Activated CD4-positive, alpha-beta memory T cell treated with anti-CD3 and anti-CD28 coated beads, Interleukin-2, amount 10 ng/mL, durations not matched to agents 7 days and 5 days (primary cell): ENCODE measurements at regions not wholly inside any gene's neighbourhood (a gene's known extent, or its start where the extent isn't known, plus 50 kb on each side); places are given as distances from the start of the nearest gene placed in this dataset.
"Not testable (repeated sequence)": the region's sequence is repeated elsewhere in the genome, so short reads cannot be mapped to it uniquely, and the experiment has no call there.

ENCODE experiments used
- CTCF ChIA-PET: fragments of 350-600 bp; sonication (Branson Sonifier 250); formaldehyde crosslinking; loops from one replicate; lab custom pipeline; 2021; ENCODE audit warnings: antibody characterized with exemption, inconsistent platforms; lab: Charles Lee
- POLR2A ChIA-PET: fragments of 350-600 bp; sonication (Branson Sonifier 250); formaldehyde crosslinking; loops from one replicate; lab custom pipeline; 2021; ENCODE audit warnings: antibody characterized with exemption; lab: Charles Lee
- DNase-seq: peaks from one replicate; pipeline ENCODE4 v3.0.0-alpha.2; 2020
- H3K27ac Mint-ChIP-seq: one replicate; pipeline ENCODE4 v1.8.0; 2021; ENCODE audit warnings: mild to moderate bottlenecking, mixed read lengths
- H3K27me3 Mint-ChIP-seq: one replicate; pipeline ENCODE4 v1.8.0; 2021; ENCODE audit warnings: mixed read lengths
- H3K36me3 Mint-ChIP-seq: one replicate; pipeline ENCODE4 v1.8.0; 2021; ENCODE audit warnings: low read depth, mixed read lengths
- H3K4me1 Mint-ChIP-seq: one replicate; pipeline ENCODE4 v1.8.0; 2021; ENCODE audit warnings: mixed read lengths
- H3K4me3 Mint-ChIP-seq: one replicate; pipeline ENCODE4 v1.8.0; 2021; ENCODE audit warnings: mild to moderate bottlenecking, mixed read lengths
- H3K9me3 Mint-ChIP-seq: one replicate; pipeline ENCODE4 v1.8.0; 2021; ENCODE audit warnings: mixed read lengths

DNA sequence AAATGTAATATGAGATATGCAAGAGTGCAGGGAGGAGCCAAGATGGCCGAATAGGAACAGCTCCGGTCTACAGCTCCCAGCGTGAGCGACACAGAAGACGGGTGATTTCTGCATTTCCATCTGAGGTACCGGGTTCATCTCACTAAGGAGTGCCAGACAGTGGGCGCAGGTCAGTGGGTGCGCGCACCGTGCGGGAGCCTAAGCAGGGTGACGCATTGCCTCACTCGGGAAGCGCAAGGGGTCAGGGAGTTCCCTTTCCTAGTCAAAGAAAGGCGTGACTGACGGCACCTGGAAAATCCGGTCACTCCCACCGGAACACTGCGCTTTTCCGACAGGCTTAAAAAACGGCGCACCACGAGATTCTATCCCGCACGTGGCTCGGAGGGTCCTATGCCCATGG lies 359.2 kb upstream of the TYRP1 start:
- H3K27me3 Mint-ChIP-seq, CTCF ChIA-PET, H3K4me3 Mint-ChIP-seq, H3K27ac Mint-ChIP-seq, H3K36me3 Mint-ChIP-seq, H3K9me3 Mint-ChIP-seq, H3K4me1 Mint-ChIP-seq, DNase-seq, POLR2A ChIA-PET: not testable (repeated sequence)

DNA sequence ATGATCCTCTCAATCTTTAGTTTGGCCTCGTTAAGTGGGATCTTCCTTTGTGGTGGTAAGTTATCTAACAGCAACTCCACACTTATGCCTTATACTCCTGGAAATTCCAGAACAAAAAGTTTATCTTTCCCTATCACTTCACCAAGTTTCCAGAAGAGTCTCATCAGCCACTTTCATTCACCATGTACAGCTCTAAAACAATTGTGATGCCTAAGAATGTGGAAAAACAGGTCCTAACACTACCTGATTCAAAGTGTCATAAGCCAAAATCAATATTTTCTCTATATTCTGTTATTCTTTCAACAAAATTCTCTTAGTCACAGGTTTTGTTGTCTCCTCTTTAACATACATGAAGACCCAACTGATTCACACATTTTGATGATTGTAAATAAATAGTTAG lies 342.4 kb upstream of the TYRP1 start:
- no peak for DNase-seq
- Mint-ChIP-seq H3K36me3 (no peaks in the 10 kb centered on the region), H3K27ac (no peak overlapping the region), H3K4me1 (no peaks in the 10 kb centered on the region), H3K9me3 (peaks cover 16% of the 10 kb centered on the region), H3K27me3 (no peaks in the 10 kb centered on the region), H3K4me3 (no peak overlapping the region)
- ChIA-PET POLR2A (no interaction called here), CTCF (no interaction called here)

DNA sequence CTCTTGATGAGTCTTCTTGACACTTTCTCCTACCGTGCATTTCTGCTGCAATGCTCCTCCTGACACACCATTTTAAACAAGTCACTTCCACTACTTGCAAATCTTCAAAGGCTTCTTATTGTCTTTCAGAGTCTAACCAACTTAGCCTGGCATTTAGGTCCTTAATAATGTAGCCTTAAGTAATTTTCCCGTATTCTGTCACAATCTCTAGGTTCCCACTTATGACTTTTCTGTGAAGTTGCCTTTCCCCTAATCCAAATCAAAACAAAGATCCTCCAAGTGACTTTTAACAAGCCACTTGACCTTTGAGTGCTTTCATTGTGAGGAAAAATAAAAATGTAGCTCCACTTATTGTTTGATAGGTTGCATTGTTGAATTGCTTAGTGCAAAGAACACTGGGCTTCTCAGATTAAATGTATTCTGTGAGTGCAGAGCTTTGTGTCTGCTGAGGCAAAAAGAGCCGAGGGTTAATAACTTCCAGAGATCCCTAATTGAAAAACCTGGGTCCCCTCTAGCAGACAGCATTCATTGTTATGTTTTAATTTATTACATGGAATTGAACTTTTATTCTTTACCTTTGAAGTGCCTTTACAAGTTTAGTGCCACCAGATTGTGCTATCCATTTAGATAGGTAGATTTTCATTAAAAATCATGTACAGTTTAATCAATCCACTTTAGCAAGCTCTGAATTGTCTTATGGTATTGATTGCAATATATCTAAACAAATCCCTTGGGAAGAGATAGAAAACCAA lies 341.7 kb upstream of the TYRP1 start:
- Mint-ChIP-seq H3K4me3 (no peak overlapping the region), H3K27ac (no peak overlapping the region), H3K9me3 (peaks cover 16% of the 10 kb centered on the region), H3K4me1 (no peaks in the 10 kb centered on the region), H3K27me3 (no peaks in the 10 kb centered on the region), H3K36me3 (no peaks in the 10 kb centered on the region)
- ChIA-PET POLR2A (no interaction called here), CTCF (no interaction called here)
- DNase-seq = no peak

DNA sequence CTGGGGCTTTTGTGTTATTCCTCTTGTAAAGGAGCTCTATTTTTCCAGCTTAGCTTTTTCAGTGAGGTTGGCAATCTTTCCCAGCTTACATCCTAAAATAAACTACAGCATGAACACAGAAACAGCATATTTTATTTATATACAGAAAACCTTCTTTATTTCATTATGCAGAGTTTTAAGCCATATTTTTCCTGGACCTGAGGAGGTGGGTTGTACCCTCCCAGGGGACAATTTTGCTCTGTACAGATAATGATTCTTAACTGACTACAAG lies 341.2 kb upstream of the TYRP1 start:
- no peaks in the 10 kb centered on the region for H3K27me3 Mint-ChIP-seq
- ChIA-PET CTCF (no interaction called here), POLR2A (no interaction called here)
- peaks cover 16% of the 10 kb centered on the region for H3K9me3 Mint-ChIP-seq
- H3K4me3 Mint-ChIP-seq = no peak overlapping the region
- H3K36me3 Mint-ChIP-seq = no peaks in the 10 kb centered on the region
- H3K4me1 Mint-ChIP-seq = no peaks in the 10 kb centered on the region
- H3K27ac Mint-ChIP-seq = no peak overlapping the region
- DNase-seq = no peak

DNA sequence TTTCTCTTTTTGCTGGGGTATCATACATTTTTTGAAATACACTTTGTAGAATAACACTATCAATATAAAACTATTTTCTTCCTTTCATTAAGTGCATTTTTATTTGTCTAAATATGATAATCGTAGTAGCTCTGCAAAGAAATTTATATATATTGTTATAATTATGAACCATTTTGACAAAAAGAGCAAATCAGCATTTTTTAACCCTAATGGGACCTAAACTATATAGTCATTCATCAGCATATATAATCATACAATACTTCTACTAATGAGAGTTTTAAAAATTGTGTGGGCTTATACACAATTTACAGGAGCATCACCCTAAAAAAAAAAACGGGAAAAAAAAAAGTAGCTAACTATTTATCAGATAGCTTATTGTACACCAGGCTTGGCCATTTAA lies 329.7 kb upstream of the TYRP1 start:
- ChIA-PET POLR2A (no interaction called here), CTCF (no interaction called here)
- DNase-seq = no peak
- H3K9me3 Mint-ChIP-seq = peaks cover 7% of the 10 kb centered on the region
- no peaks in the 10 kb centered on the region for H3K36me3 Mint-ChIP-seq
- no peak overlapping the region for H3K27ac Mint-ChIP-seq
- H3K4me3 Mint-ChIP-seq = no peak overlapping the region
- H3K27me3 Mint-ChIP-seq = no peaks in the 10 kb centered on the region
- no peaks in the 10 kb centered on the region for H3K4me1 Mint-ChIP-seq

DNA sequence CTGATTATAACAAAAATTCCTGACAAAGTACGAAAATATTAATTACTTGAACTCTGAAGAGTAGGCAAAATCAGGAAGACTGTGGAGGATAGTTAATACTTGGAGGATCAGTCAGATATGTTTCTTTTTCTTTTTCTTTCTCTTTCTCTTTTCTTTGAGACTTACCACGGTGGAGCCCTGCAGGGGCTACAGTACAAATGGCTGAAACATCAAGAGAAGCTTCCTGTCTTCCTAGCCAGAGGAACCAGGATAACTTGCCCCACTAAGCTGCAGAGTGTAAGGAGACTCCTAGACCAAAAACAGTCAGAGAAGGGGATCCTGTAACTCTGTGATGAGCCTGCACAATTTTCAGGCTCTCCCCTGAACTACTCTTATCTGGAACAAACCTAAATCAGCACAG lies 324.6 kb upstream of the TYRP1 start:
- no peak for DNase-seq
- Mint-ChIP-seq H3K4me1 (no peaks in the 10 kb centered on the region), H3K27ac (no peak overlapping the region), H3K4me3 (no peak overlapping the region), H3K36me3 (no peaks in the 10 kb centered on the region), H3K9me3 (peaks cover 10% of the 10 kb centered on the region), H3K27me3 (no peaks in the 10 kb centered on the region)
- CTCF ChIA-PET = no interaction called here
- POLR2A ChIA-PET = no interaction called here

DNA sequence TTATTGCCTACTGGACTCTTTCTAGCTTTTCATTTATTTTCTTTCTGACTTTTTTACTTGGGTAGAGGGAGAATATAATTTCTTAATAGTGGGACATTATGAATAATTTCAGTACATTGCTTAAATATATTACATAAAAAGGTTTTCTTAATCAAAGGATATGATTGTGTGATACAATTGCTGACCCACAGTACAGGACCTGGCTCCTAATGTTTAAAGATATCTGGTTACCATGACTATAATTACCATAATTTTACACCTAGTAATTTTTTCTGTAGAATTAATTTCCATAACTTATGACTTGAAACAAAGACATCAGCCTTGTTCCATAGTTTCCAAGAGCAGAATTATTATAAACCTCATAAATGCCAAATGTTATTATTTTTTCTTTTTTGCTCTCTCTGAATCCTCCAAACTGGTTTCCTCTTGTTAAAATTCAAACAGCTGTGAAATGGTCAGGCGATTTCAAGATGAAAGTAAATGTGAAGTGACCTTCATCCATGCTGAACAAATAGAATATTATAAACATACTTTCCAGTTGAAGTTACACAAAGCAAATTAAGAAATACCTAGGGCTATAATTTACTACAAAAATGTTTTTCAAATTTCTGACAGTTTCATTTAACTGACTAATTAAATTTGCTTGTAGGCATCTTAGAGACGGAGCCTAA lies 301.2 kb upstream of the TYRP1 start:
- DNase-seq = no peak
- no peaks in the 10 kb centered on the region for H3K4me1 Mint-ChIP-seq
- no peak overlapping the region for H3K4me3 Mint-ChIP-seq
- ChIA-PET POLR2A (no interaction called here), CTCF (no interaction called here)
- no peak overlapping the region for H3K27ac Mint-ChIP-seq
- H3K27me3 Mint-ChIP-seq = no peaks in the 10 kb centered on the region
- H3K36me3 Mint-ChIP-seq = no peaks in the 10 kb centered on the region
- H3K9me3 Mint-ChIP-seq = peaks cover 17% of the 10 kb centered on the region

DNA sequence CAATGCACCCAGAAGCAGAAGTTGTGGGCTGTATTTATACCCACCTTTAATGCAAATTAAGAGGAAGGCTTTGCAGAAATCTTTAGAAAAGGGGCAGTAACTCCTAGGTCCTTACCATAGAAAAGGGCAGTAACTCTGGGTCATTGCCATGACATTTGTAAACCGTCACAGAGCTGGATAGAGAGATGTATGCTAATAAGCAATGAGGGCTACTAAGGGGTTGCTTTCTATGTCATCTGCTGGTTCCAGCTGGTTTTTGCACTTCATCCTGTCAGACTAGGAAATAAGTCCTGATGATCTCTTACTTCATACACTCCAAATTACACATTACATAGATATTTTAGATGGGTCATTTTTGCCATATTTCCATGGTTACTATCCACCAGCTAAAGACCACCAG lies 299.1 kb upstream of the TYRP1 start:
- POLR2A ChIA-PET = no interaction called here
- no peak overlapping the region for H3K4me3 Mint-ChIP-seq
- peaks cover 19% of the 10 kb centered on the region for H3K9me3 Mint-ChIP-seq
- H3K4me1 Mint-ChIP-seq = no peaks in the 10 kb centered on the region
- no peak for DNase-seq
- H3K36me3 Mint-ChIP-seq = no peaks in the 10 kb centered on the region
- CTCF ChIA-PET = no interaction called here
- H3K27ac Mint-ChIP-seq = no peak overlapping the region
- H3K27me3 Mint-ChIP-seq = no peaks in the 10 kb centered on the region

DNA sequence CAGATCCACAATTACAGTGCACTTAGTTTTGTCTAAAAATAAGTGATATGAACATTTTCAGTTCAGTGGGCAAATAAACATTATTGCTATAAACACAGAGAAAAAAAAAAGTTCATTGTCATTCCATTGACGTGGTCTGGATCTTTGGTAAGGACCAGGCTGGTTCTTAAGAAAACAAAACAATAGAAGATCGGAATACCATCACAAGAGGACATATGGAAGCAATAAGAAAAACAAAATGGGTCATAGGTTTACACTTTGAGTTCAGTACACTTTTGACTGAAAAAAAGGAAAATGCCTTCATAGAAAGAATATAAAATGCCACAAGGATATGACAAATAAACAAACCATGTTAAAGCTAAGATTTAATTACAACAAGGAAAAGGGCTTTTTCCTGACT lies 289.5 kb upstream of the TYRP1 start:
- Mint-ChIP-seq H3K9me3 (peaks cover 17% of the 10 kb centered on the region), H3K27ac (no peak overlapping the region), H3K4me3 (no peak overlapping the region), H3K27me3 (no peaks in the 10 kb centered on the region), H3K36me3 (no peaks in the 10 kb centered on the region), H3K4me1 (no peaks in the 10 kb centered on the region)
- ChIA-PET POLR2A (no interaction called here), CTCF (no interaction called here)
- no peak for DNase-seq

DNA sequence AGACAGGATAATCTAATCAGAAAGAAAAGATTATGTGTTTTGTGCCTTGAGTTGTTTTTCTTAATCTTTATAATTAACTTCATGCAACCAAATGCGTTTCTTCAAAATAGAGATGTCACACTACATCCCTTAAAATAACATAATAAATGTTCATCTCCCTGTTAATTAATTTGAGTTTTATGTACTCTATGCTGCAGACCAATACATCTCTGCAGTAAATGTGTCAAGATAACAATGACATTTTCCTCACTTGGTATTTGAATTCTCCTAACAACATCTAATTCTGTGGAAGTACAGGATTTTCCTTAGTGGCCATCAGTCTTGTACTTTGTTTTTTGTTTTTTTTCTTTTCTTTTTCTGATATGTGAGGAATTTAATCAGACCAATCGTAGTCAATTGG lies 279.2 kb upstream of the TYRP1 start:
- Mint-ChIP-seq H3K4me3 (no peak overlapping the region), H3K36me3 (no peaks in the 10 kb centered on the region), H3K9me3 (peaks cover 18% of the 10 kb centered on the region), H3K4me1 (no peaks in the 10 kb centered on the region), H3K27ac (no peak overlapping the region), H3K27me3 (no peaks in the 10 kb centered on the region)
- no peak for DNase-seq
- CTCF ChIA-PET = no interaction called here
- POLR2A ChIA-PET = no interaction called here

DNA sequence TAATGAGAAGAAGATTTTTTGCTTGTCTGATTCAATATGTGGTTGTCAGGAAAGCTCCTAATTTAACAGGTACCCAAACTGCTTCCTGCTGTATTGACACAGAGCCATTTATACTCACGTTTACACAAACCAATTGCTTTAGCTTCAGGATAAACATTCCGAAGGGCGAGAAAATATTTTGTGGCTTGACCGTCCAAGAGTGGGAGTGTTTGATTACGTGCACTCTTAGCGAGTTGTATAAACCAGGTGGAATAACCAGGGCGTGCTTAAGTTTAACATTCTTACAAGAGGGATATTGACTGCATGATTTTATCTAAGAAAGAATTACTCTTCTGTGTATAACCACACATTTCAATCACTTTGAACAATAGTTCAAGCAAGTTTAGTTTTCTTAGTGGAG lies 278.7 kb upstream of the TYRP1 start:
- no peak for DNase-seq
- no peaks in the 10 kb centered on the region for H3K27me3 Mint-ChIP-seq
- peaks cover 18% of the 10 kb centered on the region for H3K9me3 Mint-ChIP-seq
- H3K36me3 Mint-ChIP-seq = no peaks in the 10 kb centered on the region
- no peak overlapping the region for H3K4me3 Mint-ChIP-seq
- H3K27ac Mint-ChIP-seq = no peak overlapping the region
- CTCF ChIA-PET = no interaction called here
- POLR2A ChIA-PET = no interaction called here
- no peaks in the 10 kb centered on the region for H3K4me1 Mint-ChIP-seq

DNA sequence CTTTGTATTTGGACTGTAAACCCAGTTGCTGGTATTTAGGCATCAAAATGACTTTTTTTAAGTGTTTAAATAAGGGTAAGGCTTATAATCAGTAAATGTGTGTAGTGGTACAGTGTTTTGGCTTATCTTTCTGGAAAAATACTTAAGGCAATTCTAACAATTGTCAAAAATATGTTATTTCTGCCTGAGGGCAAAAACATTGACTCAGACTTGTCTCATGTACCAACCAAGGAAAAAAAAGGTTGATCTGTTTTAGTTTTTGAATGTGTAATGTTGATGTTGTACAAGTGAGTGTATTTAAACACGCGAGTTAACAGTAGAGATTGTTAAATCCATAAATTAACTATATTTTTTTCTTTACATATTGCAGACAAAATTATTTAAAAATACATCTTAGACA lies 277.8 kb upstream of the TYRP1 start:
- ChIA-PET CTCF (no interaction called here), POLR2A (no interaction called here)
- no peaks in the 10 kb centered on the region for H3K27me3 Mint-ChIP-seq
- no peaks in the 10 kb centered on the region for H3K36me3 Mint-ChIP-seq
- DNase-seq = no peak
- peaks cover 18% of the 10 kb centered on the region for H3K9me3 Mint-ChIP-seq
- no peak overlapping the region for H3K27ac Mint-ChIP-seq
- no peak overlapping the region for H3K4me3 Mint-ChIP-seq
- H3K4me1 Mint-ChIP-seq = no peaks in the 10 kb centered on the region

DNA sequence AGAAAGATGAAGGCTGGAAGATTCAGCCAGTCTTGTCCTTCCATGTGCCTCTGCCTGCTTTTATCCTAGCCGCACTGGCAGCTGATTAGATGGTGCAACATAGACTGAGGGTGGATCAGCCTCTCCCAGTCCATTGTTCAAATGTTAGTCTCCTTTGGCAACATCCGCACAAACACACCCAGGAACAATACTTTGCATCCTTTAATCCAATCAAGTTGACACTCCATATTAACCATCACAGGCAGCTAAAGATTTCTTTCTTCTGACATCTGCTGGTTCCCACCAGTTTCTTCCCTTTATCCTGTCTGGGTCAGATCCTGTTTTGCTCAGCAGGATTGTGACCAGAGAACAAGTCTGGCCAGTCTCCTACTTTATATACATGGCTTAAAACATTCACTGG lies 276.5 kb upstream of the TYRP1 start:
- no peak overlapping the region for H3K4me3 Mint-ChIP-seq
- no peaks in the 10 kb centered on the region for H3K36me3 Mint-ChIP-seq
- peaks cover 14% of the 10 kb centered on the region for H3K9me3 Mint-ChIP-seq
- H3K27ac Mint-ChIP-seq = no peak overlapping the region
- H3K4me1 Mint-ChIP-seq = no peaks in the 10 kb centered on the region
- ChIA-PET CTCF (no interaction called here), POLR2A (no interaction called here)
- DNase-seq = no peak
- no peaks in the 10 kb centered on the region for H3K27me3 Mint-ChIP-seq

DNA sequence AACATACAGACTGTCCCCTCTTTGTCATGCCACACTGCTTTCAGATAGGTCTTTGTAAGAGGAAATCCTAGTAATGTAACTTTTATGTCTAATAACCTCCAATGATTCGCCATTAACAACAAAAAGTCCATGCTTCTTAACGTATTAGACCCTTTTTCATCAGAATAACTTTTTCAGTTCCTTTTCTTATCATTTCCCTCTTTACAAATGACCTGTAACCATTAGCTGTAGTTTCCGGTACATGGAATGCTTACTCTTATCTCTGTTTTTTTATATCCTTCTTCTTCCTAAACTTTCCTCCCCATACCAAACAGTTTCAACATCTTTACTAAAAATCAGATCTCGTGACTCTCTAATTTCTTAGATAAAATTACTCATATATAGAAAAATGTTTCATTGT lies 268.9 kb upstream of the TYRP1 start:
- Mint-ChIP-seq H3K36me3 (no peaks in the 10 kb centered on the region), H3K9me3 (peaks cover 5% of the 10 kb centered on the region), H3K27me3 (no peaks in the 10 kb centered on the region), H3K4me3 (no peak overlapping the region), H3K27ac (no peak overlapping the region), H3K4me1 (no peaks in the 10 kb centered on the region)
- ChIA-PET POLR2A (no interaction called here), CTCF (no interaction called here)
- no peak for DNase-seq
